B cell (primary cell): ENCODE measurements at regions not wholly inside any gene's neighbourhood (a gene's known extent, or its start where the extent isn't known, plus 50 kb on each side); places are given as distances from the start of the nearest gene placed in this dataset.

Source experiments
- EZH2 ChIP-seq: IDR thresholded peaks from 2 replicates; pipeline ENCODE4 v1.6.1; 2012; ENCODE audit warnings: borderline replicate concordance, low read depth, mild to moderate bottlenecking, moderate library complexity, low read length; ENCODE audit not compliant: insufficient read depth, poor library complexity, severe bottlenecking
- TF ChIP-seq, protein P1 (sequence below): fragments of 200-600 bp; IDR thresholded peaks from one replicate; pipeline ENCODE4 v1.8.0; 2022; ENCODE audit warnings: antibody characterized with exemption, mild to moderate bottlenecking

DNA sequence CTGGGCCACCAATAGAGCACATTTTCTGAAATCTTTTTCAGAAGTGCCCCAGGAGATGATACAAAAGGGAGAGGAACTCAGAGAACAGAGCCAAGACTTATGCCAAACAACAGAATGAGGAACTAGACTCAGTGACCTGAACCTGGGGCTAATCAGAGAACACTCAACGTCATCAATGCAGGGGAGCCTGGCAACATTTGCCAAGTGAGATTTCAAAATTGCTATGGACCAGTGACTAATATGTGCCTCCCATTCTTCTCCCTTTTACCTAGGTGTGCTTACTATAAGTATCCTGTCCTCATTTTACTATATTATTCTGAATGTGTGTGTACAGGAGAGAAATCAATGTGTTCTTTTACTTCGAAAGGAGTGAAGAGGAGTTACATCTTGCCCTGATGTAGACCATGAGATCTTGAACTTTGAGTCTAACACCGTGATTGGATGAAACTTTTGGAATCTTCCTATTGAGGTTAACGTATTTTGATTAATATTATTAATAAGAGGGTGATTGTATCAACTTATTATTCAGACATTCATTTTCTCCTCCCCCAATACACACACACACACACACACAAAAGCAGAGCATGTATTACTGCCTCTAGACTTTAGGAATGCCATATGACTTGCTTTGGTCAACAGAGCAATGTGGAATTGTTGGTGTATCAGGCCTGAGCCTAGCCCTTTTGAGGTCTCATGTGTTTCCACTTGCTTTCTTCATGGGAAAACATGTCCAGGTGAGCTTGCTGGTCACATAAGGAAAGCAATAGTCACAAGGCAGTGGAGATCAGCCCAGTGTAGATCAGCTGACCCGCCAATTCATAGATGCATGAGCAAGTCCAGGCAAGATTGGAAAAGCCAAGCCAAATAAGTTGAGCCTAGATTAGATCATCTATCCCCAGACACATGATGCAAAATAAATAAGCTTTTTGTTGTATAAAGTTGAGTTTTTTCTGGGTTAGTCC is 80.3 kb upstream of the ETS2 start:
- TF ChIP-seq, protein P1, sequence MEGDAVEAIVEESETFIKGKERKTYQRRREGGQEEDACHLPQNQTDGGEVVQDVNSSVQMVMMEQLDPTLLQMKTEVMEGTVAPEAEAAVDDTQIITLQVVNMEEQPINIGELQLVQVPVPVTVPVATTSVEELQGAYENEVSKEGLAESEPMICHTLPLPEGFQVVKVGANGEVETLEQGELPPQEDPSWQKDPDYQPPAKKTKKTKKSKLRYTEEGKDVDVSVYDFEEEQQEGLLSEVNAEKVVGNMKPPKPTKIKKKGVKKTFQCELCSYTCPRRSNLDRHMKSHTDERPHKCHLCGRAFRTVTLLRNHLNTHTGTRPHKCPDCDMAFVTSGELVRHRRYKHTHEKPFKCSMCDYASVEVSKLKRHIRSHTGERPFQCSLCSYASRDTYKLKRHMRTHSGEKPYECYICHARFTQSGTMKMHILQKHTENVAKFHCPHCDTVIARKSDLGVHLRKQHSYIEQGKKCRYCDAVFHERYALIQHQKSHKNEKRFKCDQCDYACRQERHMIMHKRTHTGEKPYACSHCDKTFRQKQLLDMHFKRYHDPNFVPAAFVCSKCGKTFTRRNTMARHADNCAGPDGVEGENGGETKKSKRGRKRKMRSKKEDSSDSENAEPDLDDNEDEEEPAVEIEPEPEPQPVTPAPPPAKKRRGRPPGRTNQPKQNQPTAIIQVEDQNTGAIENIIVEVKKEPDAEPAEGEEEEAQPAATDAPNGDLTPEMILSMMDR = no peak
- TF ChIP-seq EZH2 = no peak
